Keratinocyte (primary cell): ENCODE measurements at regions not wholly inside any gene's neighbourhood (a gene's known extent, or its start where the extent isn't known, plus 50 kb on each side); places are given as distances from the start of the nearest gene placed in this dataset.

Source experiments
- DNase-seq: peaks from one replicate; pipeline ENCODE4 v3.0.0-alpha.2; 2011; ENCODE audit warnings: low read depth, missing footprints, low spot score
- FAIRE-seq: peaks from 2 replicates; lab custom pipeline; 2011; peaks lifted over from hg19 to GRCh38; lab: Jason Lieb, UNC
- H2AFZ ChIP-seq: 2 replicates; pipeline ENCODE4 v1.6.0; 2012; ENCODE audit warnings: low read length, control low read depth, inconsistent platforms; ENCODE audit not compliant: control insufficient read depth
- H3K27ac ChIP-seq: 2 replicates; pipeline ENCODE4 v1.5.1; 2011; ENCODE audit warnings: low read length; ENCODE audit not compliant: control insufficient read depth, insufficient read depth
- H3K27me3 ChIP-seq: 3 replicates; pipeline ENCODE4 v1.6.0; 2011; ENCODE audit warnings: low read length; ENCODE audit not compliant: control insufficient read depth, insufficient read depth; ENCODE audit errors: extremely low read depth
- H3K36me3 ChIP-seq, 2 experiments: 2 replicates in 1 of 2; 3 replicates in 1 of 2; pipeline ENCODE4 v1.5.1; 2011; ENCODE audit warnings: low read length in 2 of 2, mild to moderate bottlenecking in 1 of 2; ENCODE audit not compliant: control insufficient read depth in 2 of 2, insufficient read depth in 2 of 2; ENCODE audit errors: extremely low read depth in 1 of 2
- H3K4me1 ChIP-seq: 3 replicates; pipeline ENCODE4 v1.5.1; 2011; ENCODE audit warnings: low read length; ENCODE audit not compliant: control insufficient read depth, insufficient read depth; ENCODE audit errors: extremely low read depth
- H3K4me2 ChIP-seq: 3 replicates; pipeline ENCODE4 v1.6.0; 2011; ENCODE audit warnings: low read depth, low read length; ENCODE audit not compliant: control insufficient read depth, insufficient read depth; ENCODE audit errors: extremely low read depth
- H3K4me3 ChIP-seq, 3 experiments: fragments of 200-600 bp in 1 of 3; sonication (generic) in 1 of 3; 2 replicates in 2 of 3; 3 replicates in 1 of 3; pipeline ENCODE4 v1.5.1; 2011 to 2016; ENCODE audit warnings: low read length in 3 of 3, mild to moderate bottlenecking in 3 of 3, control low read depth in 2 of 3, inconsistent platforms in 1 of 3, low read depth in 1 of 3, mixed read lengths in 1 of 3, mixed run types in 1 of 3, moderate library complexity in 1 of 3; ENCODE audit not compliant: control insufficient read depth in 2 of 3, insufficient read depth in 2 of 3; ENCODE audit errors: extremely low read depth in 1 of 3
- H3K79me2 ChIP-seq: 2 replicates; pipeline ENCODE4 v1.6.0; 2012; ENCODE audit warnings: low read length; ENCODE audit not compliant: control insufficient read depth, insufficient read depth
- H3K9ac ChIP-seq: 3 replicates; pipeline ENCODE4 v1.6.0; 2011; ENCODE audit warnings: low read length; ENCODE audit not compliant: control insufficient read depth, insufficient read depth; ENCODE audit errors: extremely low read depth
- H3K9me1 ChIP-seq: 3 replicates; pipeline ENCODE4 v1.6.0; 2011; ENCODE audit warnings: low read length; ENCODE audit not compliant: control insufficient read depth, insufficient read depth; ENCODE audit errors: extremely low read depth
- H3K9me3 ChIP-seq: 2 replicates; pipeline ENCODE4 v1.5.1; 2012; ENCODE audit warnings: low read depth, low read length; ENCODE audit not compliant: control insufficient read depth
- H4K20me1 ChIP-seq: 3 replicates; pipeline ENCODE4 v1.6.0; 2011; ENCODE audit warnings: low read length; ENCODE audit not compliant: control insufficient read depth, insufficient read depth; ENCODE audit errors: extremely low read depth
- EZH2 ChIP-seq: IDR thresholded peaks from one replicate; pipeline ENCODE4 v1.6.1; 2012; ENCODE audit warnings: inconsistent platforms, mild to moderate bottlenecking, low read length, moderate library complexity
- dilution Hi-C: fragments of 300-500 bp; cut with MboI; formaldehyde crosslinking; loops from one replicate; pipeline ENCODE4 v1.7.0; 2020; ENCODE audit warnings: low sequenced_read_pairs; ENCODE audit not compliant: extremely low pct_ligation_motif_present
- TF ChIP-seq, protein P1 (sequence below), 3 experiments: IDR thresholded peaks in 1 of 3; conservative IDR thresholded peaks in 1 of 3; optimal IDR thresholded peaks in 1 of 3; 2 replicates in 2 of 3; 3 replicates in 1 of 3; pipeline versions ENCODE3 to v1.5.1; 2011; ENCODE audit warnings: low read length in 3 of 3, mild to moderate bottlenecking in 3 of 3, moderate library complexity in 2 of 3, control low read depth in 1 of 3, inconsistent platforms in 1 of 3; ENCODE audit not compliant: insufficient read depth in 2 of 3; ENCODE audit errors: extremely low read depth in 1 of 3

- peaks cover 1% of the 10 kb centered on the region for H3K9me3 ChIP-seq
- H4K20me1 ChIP-seq: no peaks in the 10 kb centered on the region
- no peak for FAIRE-seq
- H3K9ac ChIP-seq: no peak overlapping the region
- H3K27me3 ChIP-seq: no peaks in the 10 kb centered on the region
- TF ChIP-seq EZH2: no peak
- TF ChIP-seq, protein P1, sequence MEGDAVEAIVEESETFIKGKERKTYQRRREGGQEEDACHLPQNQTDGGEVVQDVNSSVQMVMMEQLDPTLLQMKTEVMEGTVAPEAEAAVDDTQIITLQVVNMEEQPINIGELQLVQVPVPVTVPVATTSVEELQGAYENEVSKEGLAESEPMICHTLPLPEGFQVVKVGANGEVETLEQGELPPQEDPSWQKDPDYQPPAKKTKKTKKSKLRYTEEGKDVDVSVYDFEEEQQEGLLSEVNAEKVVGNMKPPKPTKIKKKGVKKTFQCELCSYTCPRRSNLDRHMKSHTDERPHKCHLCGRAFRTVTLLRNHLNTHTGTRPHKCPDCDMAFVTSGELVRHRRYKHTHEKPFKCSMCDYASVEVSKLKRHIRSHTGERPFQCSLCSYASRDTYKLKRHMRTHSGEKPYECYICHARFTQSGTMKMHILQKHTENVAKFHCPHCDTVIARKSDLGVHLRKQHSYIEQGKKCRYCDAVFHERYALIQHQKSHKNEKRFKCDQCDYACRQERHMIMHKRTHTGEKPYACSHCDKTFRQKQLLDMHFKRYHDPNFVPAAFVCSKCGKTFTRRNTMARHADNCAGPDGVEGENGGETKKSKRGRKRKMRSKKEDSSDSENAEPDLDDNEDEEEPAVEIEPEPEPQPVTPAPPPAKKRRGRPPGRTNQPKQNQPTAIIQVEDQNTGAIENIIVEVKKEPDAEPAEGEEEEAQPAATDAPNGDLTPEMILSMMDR (optimal IDR thresholded peaks at IDR 0.05 in 1 of 3, IDR thresholded peaks at IDR 0.05 in 1 of 3, conservative IDR thresholded peaks at IDR 0.05 in 1 of 3; ENCODE audit: extremely low read depth in 1 of 3, insufficient read depth in 2 of 3, low read length in 3 of 3): no peak
- H3K4me1 ChIP-seq: no peaks in the 10 kb centered on the region
- DNase-seq: no peak
- dilution Hi-C loops: no loop called here
- no peak overlapping the region for H3K4me3 ChIP-seq
- no peaks in the 10 kb centered on the region for H3K79me2 ChIP-seq
- H3K9me1 ChIP-seq: no peaks in the 10 kb centered on the region
- no peak overlapping the region for H3K27ac ChIP-seq
- no peak overlapping the region for H2AFZ ChIP-seq
- H3K4me2 ChIP-seq: no peak overlapping the region
- H3K36me3 ChIP-seq: no peaks in the 10 kb centered on the region
Observed at GRCh38 chr12:128012110-128012509, 254.9 kb upstream of the TMEM132C start.

DNA sequence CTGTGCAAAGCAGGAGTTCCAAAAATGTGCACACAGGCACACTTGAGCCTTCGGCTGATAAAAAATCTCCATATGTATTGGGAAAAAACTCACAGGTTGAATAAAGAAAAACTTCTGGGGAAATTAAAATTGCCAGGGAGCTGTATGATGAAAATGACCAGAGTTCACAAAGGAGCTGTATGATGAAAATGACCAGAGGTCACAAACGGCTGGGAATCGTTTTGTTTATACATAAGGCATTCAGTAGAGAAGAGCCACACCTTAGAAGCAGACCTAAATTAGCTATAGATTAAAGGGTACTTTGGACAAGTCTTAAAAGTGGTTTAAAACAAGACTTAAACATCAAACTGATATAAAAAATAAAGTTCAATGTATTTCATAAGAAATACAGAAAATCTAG is 251.7 kb upstream of the TMEM132C start:
- DNase-seq: no peak
- H3K4me1 ChIP-seq: no peaks in the 10 kb centered on the region
- H3K4me2 ChIP-seq: no peak overlapping the region
- H3K36me3 ChIP-seq: no peaks in the 10 kb centered on the region
- dilution Hi-C loops: no loop called here
- H4K20me1 ChIP-seq: no peaks in the 10 kb centered on the region
- H3K9me3 ChIP-seq: peaks cover 1% of the 10 kb centered on the region
- no peaks in the 10 kb centered on the region for H3K9me1 ChIP-seq
- no peak overlapping the region for H3K9ac ChIP-seq
- H3K4me3 ChIP-seq: no peak overlapping the region
- TF ChIP-seq, protein P1 (optimal IDR thresholded peaks at IDR 0.05 in 1 of 3, IDR thresholded peaks at IDR 0.05 in 1 of 3, conservative IDR thresholded peaks at IDR 0.05 in 1 of 3; ENCODE audit: extremely low read depth in 1 of 3, insufficient read depth in 2 of 3, low read length in 3 of 3): no peak
- no peaks in the 10 kb centered on the region for H3K27me3 ChIP-seq
- no peak for FAIRE-seq
- no peak overlapping the region for H3K27ac ChIP-seq
- no peak overlapping the region for H2AFZ ChIP-seq
- H3K79me2 ChIP-seq: no peaks in the 10 kb centered on the region
